GM19043 (cell line): ENCODE measurements at regions not wholly inside any gene's neighbourhood (a gene's known extent, or its start where the extent isn't known, plus 50 kb on each side); places are given as distances from the start of the nearest gene placed in this dataset.

ENCODE experiments used
- ATAC-seq: cut with Tn5 transposase; IDR thresholded peaks from one replicate; pipeline ENCODE4 v1.9.1; 2021; ENCODE audit warnings: low read depth; ENCODE audit not compliant: unreplicated experiment

- ATAC-seq, result no peak
These were observed 218.4 kb upstream of the TRIB2 start for GRCh38 chr2:12498286-12498685.

GRCh38 chr2:12498704-12499103 is 218.0 kb upstream of the TRIB2 start:
- ATAC-seq, result no peak

- ATAC-seq, result no peak
These were observed 215.8 kb upstream of the TRIB2 start for GRCh38 chr2:12500899-12501298.

GRCh38 chr2:12501469-12502158 is 215.1 kb upstream of the TRIB2 start:
- peak; percentile 91 for ATAC-seq

- no peak for ATAC-seq
These were observed 214.0 kb upstream of the TRIB2 start for GRCh38 chr2:12502759-12503158.

GRCh38 chr2:12504443-12504842 is 212.3 kb upstream of the TRIB2 start:
- ATAC-seq, result peak; percentile 32

GRCh38 chr2:12506846-12507245 is 209.9 kb upstream of the TRIB2 start:
- no peak for ATAC-seq

GRCh38 chr2:12507295-12507694 is 209.4 kb upstream of the TRIB2 start:
- peak; percentile 75 for ATAC-seq

GRCh38 chr2:12510070-12510469 is 206.7 kb upstream of the TRIB2 start:
- no peak for ATAC-seq

GRCh38 chr2:12513339-12513738 is 203.4 kb upstream of the TRIB2 start:
- no peak for ATAC-seq

GRCh38 chr2:12514168-12514567 is 202.6 kb upstream of the TRIB2 start:
- ATAC-seq, result no peak

- ATAC-seq, result no peak
These were observed 201.9 kb upstream of the TRIB2 start for GRCh38 chr2:12514631-12515437.

GRCh38 chr2:12515871-12516270 is 200.9 kb upstream of the TRIB2 start:
- ATAC-seq, result no peak

GRCh38 chr2:12533337-12534005 is 183.3 kb upstream of the TRIB2 start:
- ATAC-seq, result no peak

GRCh38 chr2:12534646-12535263 is 182.0 kb upstream of the TRIB2 start:
- ATAC-seq, result no peak

- no peak for ATAC-seq
These were observed 179.8 kb upstream of the TRIB2 start for GRCh38 chr2:12536976-12537375.

GRCh38 chr2:12538138-12538694 is 178.5 kb upstream of the TRIB2 start:
- no peak for ATAC-seq

- ATAC-seq, result no peak
These were observed 177.4 kb upstream of the TRIB2 start for GRCh38 chr2:12539336-12539735.

GRCh38 chr2:12539776-12540562 is 176.8 kb upstream of the TRIB2 start:
- no peak for ATAC-seq
